NCI-H748 (cell line): ENCODE measurements at regions not wholly inside any gene's neighbourhood (a gene's known extent, or its start where the extent isn't known, plus 50 kb on each side); places are given as distances from the start of the nearest gene placed in this dataset.

Source experiments
- DNase-seq: peaks from one replicate; lab custom pipeline; 2025; ENCODE audit not compliant: unreplicated experiment; lab: John Stamatoyannopoulos, UW

- no peak for DNase-seq
These were observed 146.2 kb upstream of the AGAP1 start for GRCh38 chr2:235347691-235348090.

- DNase-seq: no peak
These were observed 145.5 kb upstream of the AGAP1 start for GRCh38 chr2:235348329-235348728.

- no peak for DNase-seq
These were observed 143.6 kb upstream of the AGAP1 start for GRCh38 chr2:235350234-235350633.

GRCh38 chr2:235352541-235352940, 141.3 kb upstream of the AGAP1 start:
- no peak for DNase-seq

- DNase-seq: no peak
These were observed 136.0 kb upstream of the AGAP1 start for GRCh38 chr2:235357881-235358280.

GRCh38 chr2:235358981-235359471, 134.8 kb upstream of the AGAP1 start:
- no peak for DNase-seq

- DNase-seq: no peak
These were observed 133.4 kb upstream of the AGAP1 start for GRCh38 chr2:235360446-235360845.

- DNase-seq: no peak
These were observed 128.1 kb upstream of the AGAP1 start for GRCh38 chr2:235365743-235366142.

- no peak for DNase-seq
These were observed 127.5 kb upstream of the AGAP1 start for GRCh38 chr2:235366390-235366789.

- no peak for DNase-seq
These were observed 127.0 kb upstream of the AGAP1 start for GRCh38 chr2:235366807-235367206.

- peak; percentile 75 for DNase-seq
These were observed 122.8 kb upstream of the AGAP1 start for GRCh38 chr2:235371018-235371417.

GRCh38 chr2:235373171-235373570, 120.7 kb upstream of the AGAP1 start:
- DNase-seq: no peak

- no peak for DNase-seq
These were observed 116.7 kb upstream of the AGAP1 start for GRCh38 chr2:235377176-235377575.

- no peak for DNase-seq
These were observed 115.6 kb upstream of the AGAP1 start for GRCh38 chr2:235378246-235378645.

- no peak for DNase-seq
These were observed 114.9 kb upstream of the AGAP1 start for GRCh38 chr2:235378944-235379343.

GRCh38 chr2:235381261-235381912, 112.5 kb upstream of the AGAP1 start:
- no peak for DNase-seq

- DNase-seq: no peak
These were observed 111.7 kb upstream of the AGAP1 start for GRCh38 chr2:235382179-235382578.

GRCh38 chr2:235382601-235383000, 111.2 kb upstream of the AGAP1 start:
- DNase-seq: no peak

GRCh38 chr2:235383272-235383843, 110.5 kb upstream of the AGAP1 start:
- DNase-seq: no peak

- no peak for DNase-seq
These were observed 109.2 kb upstream of the AGAP1 start for GRCh38 chr2:235384624-235385023.

GRCh38 chr2:235389626-235390025, 104.2 kb upstream of the AGAP1 start:
- DNase-seq: no peak

GRCh38 chr2:235390108-235390815, 103.6 kb upstream of the AGAP1 start:
- DNase-seq: no peak
